ENCODE measurements at regions not wholly inside any gene's neighbourhood (a gene's known extent, or its start where the extent isn't known, plus 50 kb on each side); places are given as distances from the start of the nearest gene placed in this dataset.

DNA sequence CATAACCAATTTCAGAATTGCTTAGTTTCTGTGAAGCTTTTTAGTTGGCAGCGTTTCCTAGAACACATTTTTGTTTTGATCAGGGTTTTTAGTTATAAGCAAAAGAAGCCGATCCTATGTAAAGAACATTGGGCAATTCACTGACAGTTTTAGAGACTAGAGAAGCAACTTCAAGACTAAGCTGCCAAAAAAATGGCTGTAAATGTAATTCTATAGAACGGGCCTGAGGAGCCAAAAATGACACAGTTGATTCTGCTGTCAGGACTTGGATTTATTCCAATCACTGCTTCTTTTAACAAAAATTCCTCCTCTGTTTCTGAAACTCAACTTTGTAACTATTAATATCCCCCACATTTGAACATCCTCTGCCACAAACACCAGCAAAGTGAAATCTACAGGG lies 236.0 kb upstream of the EYS start:
- TF ChIP-seq, protein P1, sequence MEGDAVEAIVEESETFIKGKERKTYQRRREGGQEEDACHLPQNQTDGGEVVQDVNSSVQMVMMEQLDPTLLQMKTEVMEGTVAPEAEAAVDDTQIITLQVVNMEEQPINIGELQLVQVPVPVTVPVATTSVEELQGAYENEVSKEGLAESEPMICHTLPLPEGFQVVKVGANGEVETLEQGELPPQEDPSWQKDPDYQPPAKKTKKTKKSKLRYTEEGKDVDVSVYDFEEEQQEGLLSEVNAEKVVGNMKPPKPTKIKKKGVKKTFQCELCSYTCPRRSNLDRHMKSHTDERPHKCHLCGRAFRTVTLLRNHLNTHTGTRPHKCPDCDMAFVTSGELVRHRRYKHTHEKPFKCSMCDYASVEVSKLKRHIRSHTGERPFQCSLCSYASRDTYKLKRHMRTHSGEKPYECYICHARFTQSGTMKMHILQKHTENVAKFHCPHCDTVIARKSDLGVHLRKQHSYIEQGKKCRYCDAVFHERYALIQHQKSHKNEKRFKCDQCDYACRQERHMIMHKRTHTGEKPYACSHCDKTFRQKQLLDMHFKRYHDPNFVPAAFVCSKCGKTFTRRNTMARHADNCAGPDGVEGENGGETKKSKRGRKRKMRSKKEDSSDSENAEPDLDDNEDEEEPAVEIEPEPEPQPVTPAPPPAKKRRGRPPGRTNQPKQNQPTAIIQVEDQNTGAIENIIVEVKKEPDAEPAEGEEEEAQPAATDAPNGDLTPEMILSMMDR (IDR thresholded peaks at IDR 0.05; ENCODE audit: poor library complexity) = no peak
- TF ChIP-seq EZH2 (IDR thresholded peaks at IDR 0.05; ENCODE audit: borderline replicate concordance) = no peak
- TF ChIP-seq EZH2phosphoT487 (IDR thresholded peaks at IDR 0.05; ENCODE audit: low read depth, severe bottlenecking, unreplicated experiment) = no peak

Data from hepatocyte (in vitro differentiated cells).